HepG2 (cell line): ENCODE measurements at regions not wholly inside any gene's neighbourhood (a gene's known extent, or its start where the extent isn't known, plus 50 kb on each side); places are given as distances from the start of the nearest gene placed in this dataset.

Experiments
- ATAC-seq: fragments of 200-7000 bp; cut with Tn5 transposase; 3 replicates; pipeline ENCODE4 v1.9.1; 2020; ENCODE audit warnings: mild to moderate bottlenecking, moderate library complexity
- BruUV-seq: library from RNA; stranded (reverse); fragments of 400-500 nt; replicated peaks from 2 replicates; lab custom pipeline; 2021; lab: Mats Ljungman, UMichigan
- CTCF ChIA-PET: fragments of 300-600 bp; formaldehyde crosslinking; extraction: SDS; loops from one replicate; lab custom pipeline; 2021; ENCODE audit warnings: low total read pairs, inconsistent platforms, low intra/inter-chr PET ratio; lab: Yijun Ruan, JAX
- POLR2A ChIA-PET: fragments of 350-600 bp; sonication (Branson Sonifier 250); formaldehyde crosslinking; loops from one replicate; lab custom pipeline; 2020; ENCODE audit warnings: antibody characterized with exemption, inconsistent platforms; lab: Yijun Ruan, JAX
- DNase-seq: peaks from one replicate; pipeline ENCODE4 v3.0.0-alpha.2; 2015; ENCODE audit warnings: low spot score
- FAIRE-seq: peaks from 3 replicates; lab custom pipeline; 2011; peaks lifted over from hg19 to GRCh38; lab: Jason Lieb, UNC
- H2AFZ ChIP-seq: one replicate; pipeline ENCODE4 v1.6.1; 2011; ENCODE audit warnings: low read length, inconsistent platforms
- H3K27ac ChIP-seq: fragments of 300-600 bp; 3 replicates; pipeline ENCODE4 v1.8.0; 2011; ENCODE audit warnings: mixed run types, mild to moderate bottlenecking, mixed read lengths, low read length, inconsistent platforms; ENCODE audit not compliant: insufficient read depth; ENCODE audit errors: extremely low read length
- H3K27me3 ChIP-seq, 2 experiments: fragments of 200-600 bp in 1 of 2; 2 replicates in 1 of 2; 3 replicates in 1 of 2; pipeline versions ENCODE4 v1.6.0 to v1.8.0; 2011; ENCODE audit warnings: low read length in 2 of 2, mild to moderate bottlenecking in 2 of 2, moderate library complexity in 2 of 2, inconsistent platforms in 1 of 2; ENCODE audit not compliant: insufficient read depth in 2 of 2, control insufficient read depth in 1 of 2
- H3K36me3 ChIP-seq, 2 experiments: fragments of 200-600 bp in 1 of 2; replicated peaks in 1 of 2; 2 replicates in 1 of 2; 3 replicates in 1 of 2; pipeline versions ENCODE4 v1.5.1 to v1.8.0; 2011; ENCODE audit warnings: low read length in 2 of 2, inconsistent platforms in 1 of 2; ENCODE audit not compliant: insufficient read depth in 2 of 2, control insufficient read depth in 1 of 2
- H3K4me1 ChIP-seq: 2 replicates; pipeline ENCODE4 v1.5.1; 2012; ENCODE audit warnings: low read length, inconsistent platforms; ENCODE audit not compliant: insufficient read depth
- H3K4me2 ChIP-seq: 2 replicates; pipeline ENCODE4 v1.6.0; 2011; ENCODE audit warnings: low read depth, low read length, inconsistent platforms
- H3K4me3 ChIP-seq, 3 experiments: fragments of 200-600 bp in 1 of 3; sonication (generic), shearing (Covaris generic) in 1 of 3; replicated peaks in 1 of 3; 2 replicates each; pipeline ENCODE4 v1.5.1; 2011 to 2016; ENCODE audit warnings: low read length in 3 of 3, inconsistent platforms in 2 of 3, low read depth in 2 of 3, mild to moderate bottlenecking in 2 of 3, control low read depth in 1 of 3, mixed read lengths in 1 of 3; ENCODE audit not compliant: insufficient read depth in 1 of 3
- H3K79me2 ChIP-seq: one replicate; pipeline ENCODE4 v1.6.1; 2011; ENCODE audit warnings: low read length, inconsistent platforms; ENCODE audit not compliant: insufficient read depth
- H3K9ac ChIP-seq: 2 replicates; pipeline ENCODE4 v1.6.0; 2011; ENCODE audit warnings: mild to moderate bottlenecking, low read depth, low read length, inconsistent platforms; ENCODE audit not compliant: insufficient read depth
- H3K9me3 ChIP-seq: 2 replicates; pipeline ENCODE4 v1.5.1; 2012; ENCODE audit warnings: mild to moderate bottlenecking, low read length
- H4K20me1 ChIP-seq: 2 replicates; pipeline ENCODE4 v1.6.0; 2011; ENCODE audit warnings: inconsistent platforms, mild to moderate bottlenecking, low read length, moderate library complexity; ENCODE audit not compliant: insufficient read depth
- BRD4 ChIP-seq: sonication (generic); formaldehyde crosslinking; IDR thresholded peaks from 2 replicates; pipeline ENCODE4 v1.4.0; 2020; ENCODE audit warnings: missing genetic modification reagents
- CBFB ChIP-seq: sonication (generic); formaldehyde crosslinking; IDR thresholded peaks from 2 replicates; pipeline ENCODE4 v1.4.0; 2020; ENCODE audit warnings: missing genetic modification reagents
- DMAP1 ChIP-seq: IDR thresholded peaks from 2 replicates; pipeline ENCODE4 v1.6.1; 2016
- EEA1 ChIP-seq: sonication (generic); formaldehyde crosslinking; IDR thresholded peaks from 2 replicates; pipeline ENCODE4 v1.5.1; 2020; ENCODE audit warnings: mild to moderate bottlenecking, missing genetic modification reagents, borderline replicate concordance
- FOXK2 ChIP-seq: fragments of 450-650 bp; IDR thresholded peaks from 2 replicates; pipeline ENCODE4 v1.6.1; 2016
- KLF15 ChIP-seq: sonication (generic); formaldehyde crosslinking; IDR thresholded peaks from 2 replicates; pipeline ENCODE4 v1.8.1; 2023; ENCODE audit warnings: borderline replicate concordance, mild to moderate bottlenecking, inconsistent platforms, missing genetic modification reagents, mixed read lengths
- KMT2A ChIP-seq: sonication (generic); formaldehyde crosslinking; IDR thresholded peaks from 2 replicates; pipeline ENCODE4 v1.4.0; 2020; ENCODE audit warnings: missing genetic modification reagents
- MAFF ChIP-seq: IDR thresholded peaks from 2 replicates; pipeline ENCODE4 v1.6.1; 2011; ENCODE audit warnings: low read depth, low read length, improper control_type of control experiment
- NFYC ChIP-seq: IDR thresholded peaks from 2 replicates; pipeline ENCODE4 v1.6.1; 2016; ENCODE audit warnings: missing genetic modification reagents, missing compliant biosample characterization
- SIX4 ChIP-seq: sonication (generic); formaldehyde crosslinking; IDR thresholded peaks from 2 replicates; pipeline ENCODE4 v1.4.0; 2020; ENCODE audit warnings: missing genetic modification reagents
- YEATS2 ChIP-seq: sonication (generic); formaldehyde crosslinking; IDR thresholded peaks from 2 replicates; pipeline ENCODE4 v1.4.0; 2020; ENCODE audit warnings: missing genetic modification reagents, borderline replicate concordance
- ZC3H13 ChIP-seq: sonication (generic); formaldehyde crosslinking; IDR thresholded peaks from 2 replicates; pipeline ENCODE4 v1.8.1; 2023; ENCODE audit warnings: mild to moderate bottlenecking, missing genetic modification reagents, moderate library complexity
- ZNF225 ChIP-seq: sonication (generic); formaldehyde crosslinking; IDR thresholded peaks from 2 replicates; pipeline ENCODE4 v1.4.0; 2020; ENCODE audit warnings: mild to moderate bottlenecking, missing genetic modification reagents
- ZNF24 ChIP-seq: fragments of 450-650 bp; IDR thresholded peaks from 2 replicates; pipeline ENCODE4 v1.6.1; 2017; ENCODE audit warnings: antibody characterized with exemption, mild to moderate bottlenecking
- ZNF446 ChIP-seq: sonication (generic); formaldehyde crosslinking; IDR thresholded peaks from 2 replicates; pipeline ENCODE4 v1.5.0; 2020; ENCODE audit warnings: mild to moderate bottlenecking, missing genetic modification reagents
- ZNF773 ChIP-seq: sonication (generic); formaldehyde crosslinking; IDR thresholded peaks from 2 replicates; pipeline ENCODE4 v1.4.0; 2020; ENCODE audit warnings: missing genetic modification reagents, borderline replicate concordance
- ZZZ3 ChIP-seq: sonication (generic); formaldehyde crosslinking; IDR thresholded peaks from 2 replicates; pipeline ENCODE4 v1.4.0; 2020; ENCODE audit warnings: missing genetic modification reagents, mild to moderate bottlenecking, borderline replicate concordance
- WGBS: methylation state at CpG from one replicate; pipeline ENCODE4 v1.1.6; 2017; ENCODE audit warnings: low lambda C conversion rate; 5-methylcytosine and 5-hydroxymethylcytosine counted together
- in situ Hi-C: cut with HindIII; loops from 2 replicates; pipeline ENCODE4 v1.10.0; 2017; ENCODE audit warnings: low pct_unique_long_range_greater_than_20kb; ENCODE audit not compliant: extremely low pct_ligation_motif_present
- intact Hi-C: fragments of 100-400 bp; cut with micrococcal nuclease; formaldehyde crosslinking; loops from one replicate; pipeline ENCODE4 v1.10.0; 2022; ENCODE audit not compliant: unreplicated experiment
- TF ChIP-seq, protein P1 (sequence below): sonication (generic); formaldehyde crosslinking; IDR thresholded peaks from 2 replicates; pipeline ENCODE4 v1.5.0; 2020; ENCODE audit warnings: missing genetic modification reagents, mild to moderate bottlenecking, borderline replicate concordance
- TF ChIP-seq, protein P2 (sequence below): sonication (generic); formaldehyde crosslinking; IDR thresholded peaks from 2 replicates; pipeline ENCODE4 v1.4.0; 2020; ENCODE audit warnings: missing genetic modification reagents; ENCODE audit errors: not compliant biosample characterization

DNA sequence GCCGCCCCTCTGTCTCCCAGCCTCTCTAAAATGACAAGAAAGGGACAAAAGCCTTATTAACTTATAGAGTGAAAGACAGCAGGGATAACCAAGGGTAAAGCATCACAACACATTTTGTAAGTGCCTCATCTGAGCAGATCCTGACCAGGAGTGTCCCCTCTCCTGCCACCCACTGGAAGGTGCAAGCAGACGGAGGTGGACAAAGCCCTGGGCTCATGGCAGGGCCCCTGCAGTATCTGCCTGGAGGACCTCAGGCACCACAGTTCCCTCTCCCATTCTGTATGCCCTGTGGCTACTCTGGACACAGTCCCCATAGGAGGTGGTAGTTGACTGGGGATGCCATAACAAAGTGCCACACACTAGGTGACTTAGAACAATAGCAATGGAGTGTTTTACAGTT lies 319.8 kb downstream of the GADD45G start:
- ChIA-PET CTCF (no interaction called here), POLR2A (no interaction called here)
- FAIRE-seq (no peak), DNase-seq (no peak), ATAC-seq (peak; percentile 74)
- no TSS peak for BruUV-seq
- Histone ChIP-seq H2AFZ (no peak overlapping the region), H3K4me3 (no peak overlapping the region), H3K36me3 (no peaks in the 10 kb centered on the region), H4K20me1 (no peaks in the 10 kb centered on the region), H3K27me3 (no peaks in the 10 kb centered on the region; a peak in 1 of 5 replicates), H3K4me1 (peaks cover 29% of the 10 kb centered on the region), H3K27ac (no peak overlapping the region), H3K9me3 (no peaks in the 10 kb centered on the region), H3K79me2 (no peaks in the 10 kb centered on the region), H3K9ac (no peak overlapping the region), H3K4me2 (peak overlapping the region; percentile 51; the same call in 1 of the 2 replicates)
- WGBS = 60% methylated on average over 2 of the region's 2 CpGs
- intact Hi-C loops = loop anchor here (1.0 kb wide), 1 partner anchor 326 kb away; no protein-coding TSS in a partner anchor
- no peak for TF ChIP-seq ZC3H13 (CRISPR knock-in tag)
- TF ChIP-seq, protein P1, sequence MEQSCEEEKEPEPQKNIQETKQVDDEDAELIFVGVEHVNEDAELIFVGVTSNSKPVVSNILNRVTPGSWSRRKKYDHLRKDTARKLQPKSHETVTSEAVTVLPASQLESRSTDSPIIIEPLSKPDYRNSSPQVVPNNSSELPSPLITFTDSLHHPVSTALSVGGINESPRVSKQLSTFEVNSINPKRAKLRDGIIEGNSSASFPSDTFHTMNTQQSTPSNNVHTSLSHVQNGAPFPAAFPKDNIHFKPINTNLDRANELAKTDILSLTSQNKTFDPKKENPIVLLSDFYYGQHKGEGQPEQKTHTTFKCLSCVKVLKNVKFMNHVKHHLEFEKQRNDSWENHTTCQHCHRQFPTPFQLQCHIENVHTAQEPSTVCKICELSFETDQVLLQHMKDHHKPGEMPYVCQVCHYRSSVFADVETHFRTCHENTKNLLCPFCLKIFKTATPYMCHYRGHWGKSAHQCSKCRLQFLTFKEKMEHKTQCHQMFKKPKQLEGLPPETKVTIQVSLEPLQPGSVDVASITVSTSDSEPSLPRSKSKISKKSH (CRISPR knock-in tag) = no peak
- TF ChIP-seq DMAP1 (CRISPR knock-in tag) = no peak
- no peak for TF ChIP-seq ZNF24
- TF ChIP-seq ZNF225 = no peak
- TF ChIP-seq EEA1 (CRISPR knock-in tag) = no peak
- TF ChIP-seq KLF15 (CRISPR knock-in tag) = no peak
- TF ChIP-seq ZZZ3 (CRISPR knock-in tag) = no peak
- no peak for TF ChIP-seq MAFF
- no peak for TF ChIP-seq ZNF446 (CRISPR knock-in tag)
- TF ChIP-seq FOXK2 = no peak
- no peak for TF ChIP-seq KMT2A (CRISPR knock-in tag)
- TF ChIP-seq BRD4 = no peak
- no peak for TF ChIP-seq ZNF773 (CRISPR knock-in tag)
- TF ChIP-seq, protein P2, sequence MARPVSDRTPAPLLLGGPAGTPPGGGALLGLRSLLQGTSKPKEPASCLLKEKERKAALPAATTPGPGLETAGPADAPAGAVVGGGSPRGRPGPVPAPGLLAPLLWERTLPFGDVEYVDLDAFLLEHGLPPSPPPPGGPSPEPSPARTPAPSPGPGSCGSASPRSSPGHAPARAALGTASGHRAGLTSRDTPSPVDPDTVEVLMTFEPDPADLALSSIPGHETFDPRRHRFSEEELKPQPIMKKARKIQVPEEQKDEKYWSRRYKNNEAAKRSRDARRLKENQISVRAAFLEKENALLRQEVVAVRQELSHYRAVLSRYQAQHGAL = no peak
- TF ChIP-seq CBFB (CRISPR knock-in tag) = no peak
- TF ChIP-seq SIX4 (CRISPR knock-in tag) = no peak
- no peak for TF ChIP-seq NFYC (CRISPR knock-in tag)
- no peak for TF ChIP-seq YEATS2
- in situ Hi-C loops = loop anchor here (5.0 kb wide), 1 partner anchor 322 kb away; no protein-coding TSS in a partner anchor
